ENCODE measurements at regions not wholly inside any gene's neighbourhood (a gene's known extent, or its start where the extent isn't known, plus 50 kb on each side); places are given as distances from the start of the nearest gene placed in this dataset.
"Not testable (repeated sequence)": the region's sequence is repeated elsewhere in the genome, so short reads cannot be mapped to it uniquely, and the experiment has no call there.

DNA sequence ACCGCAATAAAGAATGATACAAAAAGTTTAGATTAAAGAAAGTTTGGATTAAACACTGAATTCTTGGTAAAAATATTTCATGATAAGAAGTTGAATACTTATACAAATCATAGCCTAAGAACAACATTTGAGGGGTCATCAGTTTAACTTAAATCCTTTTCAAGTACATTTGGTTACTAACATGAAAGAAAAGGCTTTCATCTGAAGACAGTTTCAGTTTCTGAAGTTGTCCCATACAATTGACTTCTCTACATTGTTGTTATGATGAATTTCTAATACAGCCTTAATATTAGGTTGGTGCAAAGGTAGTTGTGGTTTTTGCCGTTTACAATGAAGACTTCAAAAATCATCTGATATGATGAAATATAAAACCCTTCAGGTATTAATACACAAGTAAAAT lies 317.5 kb upstream of the MAGI2 start:
- intact Hi-C loops (cut with DNase I): no loop called here

DNA sequence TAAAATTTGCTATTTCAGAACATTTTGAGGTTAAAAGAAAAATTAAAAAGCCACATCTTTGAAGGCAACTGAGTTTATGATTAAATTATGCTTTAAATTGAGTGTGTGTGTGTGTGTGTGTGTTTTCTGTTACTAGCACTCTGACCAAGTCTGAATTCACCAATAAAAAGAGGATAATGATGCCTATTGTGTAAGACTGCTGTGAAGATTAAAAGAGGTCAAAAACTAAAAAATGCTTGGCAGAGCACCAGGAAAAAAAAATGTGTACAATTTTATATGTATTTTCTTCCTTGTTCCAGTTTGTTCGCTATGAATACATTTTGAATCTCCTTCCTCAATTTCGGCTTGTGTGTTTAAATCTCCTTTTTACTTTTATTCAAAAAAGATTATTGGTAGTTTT lies 316.6 kb upstream of the MAGI2 start:
- no peaks in the 10 kb centered on the region for H3K36me3 ChIP-seq (replicated peaks in 1 of 2; ENCODE audit: insufficient read depth in 1 of 2, low read depth in 2 of 2)
- TF ChIP-seq, protein P1, sequence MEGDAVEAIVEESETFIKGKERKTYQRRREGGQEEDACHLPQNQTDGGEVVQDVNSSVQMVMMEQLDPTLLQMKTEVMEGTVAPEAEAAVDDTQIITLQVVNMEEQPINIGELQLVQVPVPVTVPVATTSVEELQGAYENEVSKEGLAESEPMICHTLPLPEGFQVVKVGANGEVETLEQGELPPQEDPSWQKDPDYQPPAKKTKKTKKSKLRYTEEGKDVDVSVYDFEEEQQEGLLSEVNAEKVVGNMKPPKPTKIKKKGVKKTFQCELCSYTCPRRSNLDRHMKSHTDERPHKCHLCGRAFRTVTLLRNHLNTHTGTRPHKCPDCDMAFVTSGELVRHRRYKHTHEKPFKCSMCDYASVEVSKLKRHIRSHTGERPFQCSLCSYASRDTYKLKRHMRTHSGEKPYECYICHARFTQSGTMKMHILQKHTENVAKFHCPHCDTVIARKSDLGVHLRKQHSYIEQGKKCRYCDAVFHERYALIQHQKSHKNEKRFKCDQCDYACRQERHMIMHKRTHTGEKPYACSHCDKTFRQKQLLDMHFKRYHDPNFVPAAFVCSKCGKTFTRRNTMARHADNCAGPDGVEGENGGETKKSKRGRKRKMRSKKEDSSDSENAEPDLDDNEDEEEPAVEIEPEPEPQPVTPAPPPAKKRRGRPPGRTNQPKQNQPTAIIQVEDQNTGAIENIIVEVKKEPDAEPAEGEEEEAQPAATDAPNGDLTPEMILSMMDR (IDR thresholded peaks at IDR 0.05): no peak
- TF ChIP-seq POLR2A (IDR thresholded peaks at IDR 0.05): no peak
- ATAC-seq (no peak), DNase-seq (no peak)
- intact Hi-C loops (cut with DNase I): no loop called here
- no peaks in the 10 kb centered on the region for H3K4me1 ChIP-seq
- 52 to 58% methylated on average over 2 of the region's 2 CpGs for WGBS, 2 donors
- H3K9me3 ChIP-seq: no peaks in the 10 kb centered on the region
- H3K27me3 ChIP-seq: no peaks in the 10 kb centered on the region
- no peak overlapping the region for H3K4me3 ChIP-seq
- H3K27ac ChIP-seq: no peak overlapping the region

More for the DNA sequence above, 317.5 kb upstream of the MAGI2 start:
- H3K4me3 ChIP-seq: no peak overlapping the region
- no peak for TF ChIP-seq POLR2A (IDR thresholded peaks at IDR 0.05)
- TF ChIP-seq, protein P1 (IDR thresholded peaks at IDR 0.05): no peak
- DNase-seq (no peak), ATAC-seq (no peak)
- no peak overlapping the region for H3K27ac ChIP-seq
- H3K36me3 ChIP-seq (replicated peaks in 1 of 2; ENCODE audit: insufficient read depth in 1 of 2, low read depth in 2 of 2): no peaks in the 10 kb centered on the region
- H3K27me3 ChIP-seq: no peaks in the 10 kb centered on the region
- no peaks in the 10 kb centered on the region for H3K9me3 ChIP-seq
- H3K4me1 ChIP-seq: no peaks in the 10 kb centered on the region
- WGBS, 2 donors: 84% methylated on average over 2 of the region's 2 CpGs

DNA sequence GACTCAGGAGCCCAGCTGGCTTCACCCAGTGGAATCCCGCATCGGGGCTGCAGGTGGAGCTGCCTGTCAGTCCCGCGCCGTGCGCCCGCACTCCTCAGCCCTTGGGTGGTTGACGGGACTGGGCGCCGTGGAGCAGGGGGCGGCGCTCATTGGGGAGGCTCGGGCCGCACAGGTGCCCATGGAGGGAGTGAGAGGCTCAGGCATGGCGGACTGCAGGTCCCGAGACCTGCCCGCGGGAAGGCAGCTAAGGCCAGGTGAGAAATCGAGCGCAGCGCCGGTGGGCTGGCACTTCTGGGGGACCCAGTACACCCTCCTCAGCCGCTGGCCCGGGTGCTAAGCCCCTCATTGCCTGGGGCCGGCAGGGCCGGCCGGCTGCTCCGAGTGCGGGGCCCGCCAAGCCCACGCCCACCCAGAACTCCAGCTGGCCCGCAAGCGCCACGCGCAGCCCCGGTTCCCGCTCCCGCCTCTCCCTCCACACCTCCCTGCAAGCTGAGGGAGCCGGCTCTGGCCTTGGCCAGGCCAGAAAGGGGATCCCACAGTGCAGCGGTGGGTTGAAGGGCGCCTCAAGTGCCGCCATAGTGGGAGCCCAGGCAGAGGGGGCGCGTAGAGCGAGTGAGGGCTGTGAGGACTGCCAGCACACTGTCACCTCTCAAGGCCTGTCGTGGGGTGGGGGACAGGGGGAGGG lies 314.6 kb upstream of the MAGI2 start:
- H3K9me3 ChIP-seq; H3K36me3 ChIP-seq (replicated peaks in 1 of 2; ENCODE audit: insufficient read depth in 1 of 2, low read depth in 2 of 2); intact Hi-C loops (cut with DNase I); H3K27me3 ChIP-seq; ATAC-seq; H3K27ac ChIP-seq; DNase-seq; H3K4me3 ChIP-seq; H3K4me1 ChIP-seq: not testable (repeated sequence)
- WGBS, 2 donors: 80 to 81% methylated on average over 33 to 46 of the region's 46 CpGs

DNA sequence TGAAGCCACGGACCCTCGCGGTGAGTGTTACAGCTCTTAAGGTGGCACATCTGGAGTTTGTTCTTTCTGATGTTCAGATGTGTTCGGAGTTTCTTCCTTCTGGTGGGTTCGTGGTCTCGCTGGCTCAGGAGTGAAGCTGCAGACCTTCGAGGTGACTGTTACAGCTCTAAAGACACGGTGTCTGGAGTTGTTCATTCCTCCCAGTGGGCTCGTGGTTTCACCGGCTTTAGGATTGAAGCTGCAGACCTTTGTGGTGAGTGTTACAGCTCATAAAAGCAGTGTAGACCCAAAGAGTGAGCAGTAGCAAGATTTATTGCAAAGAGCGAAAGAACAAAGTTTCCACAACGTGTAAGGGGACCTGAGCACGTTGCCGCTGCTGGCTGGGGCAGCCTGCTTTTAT lies 313.7 kb upstream of the MAGI2 start:
- 73 to 78% methylated on average over 13 to 14 of the region's 14 CpGs for WGBS, 2 donors
- DNase-seq; intact Hi-C loops (cut with DNase I): not testable (repeated sequence)

DNA sequence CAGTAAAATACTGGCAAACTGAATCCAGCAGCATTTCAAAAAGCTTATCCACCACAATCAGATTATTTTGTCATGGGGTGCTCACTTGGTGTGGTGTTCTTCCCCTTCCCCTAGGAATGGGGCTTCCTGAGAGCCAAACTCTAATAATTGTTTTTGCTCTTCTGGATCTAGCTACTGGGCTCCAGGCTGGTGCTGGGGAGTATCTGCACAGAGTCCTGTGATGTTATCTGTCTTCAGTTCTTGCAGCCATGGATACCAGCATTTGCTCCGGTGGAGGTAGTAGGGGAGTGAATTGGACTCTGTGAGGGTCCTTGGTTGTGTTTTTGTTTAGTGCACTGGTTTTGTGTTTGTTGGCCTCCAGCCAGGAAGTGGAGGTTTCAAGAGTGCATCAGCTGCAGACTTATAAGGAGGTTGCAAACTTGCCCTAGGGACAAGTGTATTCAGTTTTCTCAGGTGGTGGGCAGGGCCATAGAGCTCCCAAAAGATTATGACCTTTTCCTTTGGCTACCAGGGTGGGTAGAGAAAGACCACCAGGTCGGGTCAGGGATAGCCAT lies 308.5 kb upstream of the MAGI2 start:
- ATAC-seq (no peak), DNase-seq (no peak)
- H3K4me1 ChIP-seq: no peaks in the 10 kb centered on the region
- H3K27me3 ChIP-seq: no peaks in the 10 kb centered on the region
- 33 to 40% methylated on average over 2 of the region's 2 CpGs for WGBS, 2 donors
- no peak for TF ChIP-seq POLR2A (IDR thresholded peaks at IDR 0.05)
- TF ChIP-seq, protein P1 (IDR thresholded peaks at IDR 0.05): no peak
- no peak overlapping the region for H3K27ac ChIP-seq
- H3K9me3 ChIP-seq: no peaks in the 10 kb centered on the region
- H3K4me3 ChIP-seq: no peak overlapping the region
- no peaks in the 10 kb centered on the region for H3K36me3 ChIP-seq (replicated peaks in 1 of 2; ENCODE audit: insufficient read depth in 1 of 2, low read depth in 2 of 2)
- intact Hi-C loops (cut with DNase I): no loop called here

More for the DNA sequence above, 313.7 kb upstream of the MAGI2 start:
- H3K4me3 ChIP-seq; H3K9me3 ChIP-seq; ATAC-seq; H3K27ac ChIP-seq; H3K36me3 ChIP-seq (replicated peaks in 1 of 2; ENCODE audit: insufficient read depth in 1 of 2, low read depth in 2 of 2); H3K4me1 ChIP-seq; H3K27me3 ChIP-seq: not testable (repeated sequence)

DNA sequence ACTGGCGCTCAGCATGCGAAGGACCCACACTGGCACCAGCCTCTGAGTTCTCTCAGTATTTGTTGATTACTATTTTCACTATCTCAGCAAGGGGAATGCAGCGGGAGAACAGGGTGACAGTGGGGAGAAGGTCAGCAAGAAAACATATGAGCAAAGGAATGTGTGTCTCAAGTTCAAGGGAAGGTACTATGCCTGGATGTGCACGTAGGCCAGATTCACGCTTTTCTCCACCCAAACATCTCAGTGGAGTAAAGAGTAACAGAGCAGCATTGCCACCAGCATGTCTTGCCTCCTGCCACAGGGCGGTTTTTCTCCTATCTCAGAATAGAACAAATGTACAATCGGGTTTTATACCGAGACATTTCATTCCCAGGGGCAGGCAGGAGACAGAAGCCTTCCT lies 297.5 kb upstream of the MAGI2 start:
- H3K27ac ChIP-seq; H3K36me3 ChIP-seq (replicated peaks in 1 of 2; ENCODE audit: insufficient read depth in 1 of 2, low read depth in 2 of 2); H3K4me3 ChIP-seq; H3K27me3 ChIP-seq; ATAC-seq; H3K4me1 ChIP-seq; H3K9me3 ChIP-seq; DNase-seq; intact Hi-C loops (cut with DNase I): not testable (repeated sequence)
- 72 to 84% methylated on average over 8 of the region's 8 CpGs for WGBS, 2 donors
